NCI-H1694 (cell line): ENCODE measurements at regions not wholly inside any gene's neighbourhood (a gene's known extent, or its start where the extent isn't known, plus 50 kb on each side); places are given as distances from the start of the nearest gene placed in this dataset.

Experiments used
- DNase-seq: peaks from one replicate; lab custom pipeline; 2025; lab: John Stamatoyannopoulos, UW

- no peak for DNase-seq
Observed at GRCh38 chr1:222911866-222912265, 97.0 kb downstream of the DISP1 start.

GRCh38 chr1:222912730-222913129 is 97.9 kb downstream of the DISP1 start:
- DNase-seq, result no peak

- DNase-seq, result no peak
Observed at GRCh38 chr1:222914861-222915632, 100.2 kb downstream of the DISP1 start.

GRCh38 chr1:222916100-222916499 is 101.3 kb downstream of the DISP1 start:
- DNase-seq, result no peak

GRCh38 chr1:222918801-222919477 is 104.1 kb downstream of the DISP1 start:
- peak; percentile 31 for DNase-seq

- DNase-seq, result no peak
Observed at GRCh38 chr1:222919478-222919865, 104.6 kb downstream of the DISP1 start.

GRCh38 chr1:222920169-222920568 is 105.3 kb downstream of the DISP1 start:
- DNase-seq, result no peak

GRCh38 chr1:222921945-222922344 is 107.1 kb downstream of the DISP1 start:
- DNase-seq, result no peak

- no peak for DNase-seq
Observed at GRCh38 chr1:222923506-222923905, 108.7 kb downstream of the DISP1 start.

GRCh38 chr1:222924136-222924706 is 109.4 kb downstream of the DISP1 start:
- no peak for DNase-seq

GRCh38 chr1:222926566-222926965 is 111.7 kb downstream of the DISP1 start:
- DNase-seq, result no peak

GRCh38 chr1:222927031-222927430 is 112.2 kb downstream of the DISP1 start:
- no peak for DNase-seq

GRCh38 chr1:222928212-222928611 is 113.4 kb downstream of the DISP1 start:
- DNase-seq, result peak; percentile 71

- no peak for DNase-seq
Observed at GRCh38 chr1:222930070-222930469, 115.2 kb downstream of the DISP1 start.

GRCh38 chr1:222931023-222931422 is 116.2 kb downstream of the DISP1 start:
- no peak for DNase-seq

GRCh38 chr1:222933273-222933672 is 118.4 kb downstream of the DISP1 start:
- DNase-seq, result no peak

GRCh38 chr1:222935239-222935900 is 120.5 kb downstream of the DISP1 start:
- no peak for DNase-seq

- no peak for DNase-seq
Observed at GRCh38 chr1:222936042-222936441, 121.2 kb downstream of the DISP1 start.

GRCh38 chr1:222938986-222939385 is 124.1 kb downstream of the DISP1 start:
- DNase-seq, result no peak

- DNase-seq, result no peak
Observed at GRCh38 chr1:222940095-222940494, 125.3 kb downstream of the DISP1 start.

- DNase-seq, result no peak
Observed at GRCh38 chr1:222940906-222941305, 126.1 kb downstream of the DISP1 start.

GRCh38 chr1:222941425-222941824 is 126.6 kb downstream of the DISP1 start:
- DNase-seq, result no peak

GRCh38 chr1:222946436-222946835 is 131.6 kb downstream of the DISP1 start:
- no peak for DNase-seq
